ENCODE measurements at regions not wholly inside any gene's neighbourhood (a gene's known extent, or its start where the extent isn't known, plus 50 kb on each side); places are given as distances from the start of the nearest gene placed in this dataset.
"Not testable (repeated sequence)": the region's sequence is repeated elsewhere in the genome, so short reads cannot be mapped to it uniquely, and the experiment has no call there.

- no peaks in the 10 kb centered on the region for H3K4me1 ChIP-seq
- H3K27ac ChIP-seq, result no peak overlapping the region
- no peaks in the 10 kb centered on the region for H3K36me3 ChIP-seq
- no peaks in the 10 kb centered on the region for H3K9me3 ChIP-seq
- DNase-seq (ENCODE audit: low spot score in 2 of 2), result no peak
- TF ChIP-seq POLR2A (IDR thresholded peaks at IDR 0.05), result no peak
- TF ChIP-seq EP300 (IDR thresholded peaks at IDR 0.05), result no peak
- no peak for TF ChIP-seq CTCF (IDR thresholded peaks at IDR 0.05)
- TF ChIP-seq POLR2AphosphoS5 (IDR thresholded peaks at IDR 0.05), result no peak
- no peaks in the 10 kb centered on the region for H3K27me3 ChIP-seq
- 88% methylated on average over 6 of the region's 6 CpGs for WGBS
- no peak overlapping the region for H3K4me3 ChIP-seq
Measured at GRCh38 chr4:79247695-79248394, 78.0 kb downstream of the NAA11 start.

DNA sequence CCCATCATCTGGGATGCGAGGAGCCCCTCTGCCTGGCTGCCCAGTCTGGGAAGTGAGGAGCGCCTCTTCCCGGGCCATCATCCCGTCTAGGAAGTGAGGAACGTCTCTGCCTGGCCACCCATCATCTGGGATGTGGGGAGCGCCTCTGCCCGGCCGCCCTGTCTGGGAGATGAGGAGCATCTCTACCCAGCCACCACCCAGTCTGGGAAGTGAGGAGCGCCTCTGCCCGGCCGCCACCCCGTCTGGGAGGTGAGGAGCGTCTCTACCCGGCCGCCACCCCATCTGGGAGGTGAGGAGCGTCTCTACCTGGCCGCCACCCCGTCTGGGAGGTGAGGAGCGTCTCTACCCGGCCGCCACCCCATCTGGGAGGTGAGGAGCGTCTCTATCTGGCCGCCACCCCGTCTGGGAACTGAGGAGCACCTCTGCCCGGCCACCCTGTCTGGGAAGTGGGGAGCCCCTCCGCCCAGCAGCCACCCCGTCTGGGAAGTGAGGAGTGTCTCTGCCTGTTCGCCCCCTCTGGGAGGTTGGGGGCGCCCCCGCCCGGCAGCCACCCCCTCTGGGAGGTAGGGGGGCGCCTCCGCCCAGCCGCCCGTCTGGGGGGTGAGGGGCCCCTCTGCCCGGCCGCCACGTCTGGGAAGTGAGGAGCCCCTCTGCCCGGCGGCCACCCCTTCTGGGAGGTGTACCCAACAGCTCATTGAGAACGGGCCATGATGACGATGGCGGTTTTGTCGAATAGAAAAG lies 80.5 kb downstream of the NAA11 start:
- H3K4me1 ChIP-seq; H3K27me3 ChIP-seq; H3K27ac ChIP-seq; H3K36me3 ChIP-seq; H3K4me3 ChIP-seq; DNase-seq (ENCODE audit: low spot score in 2 of 2); H3K9me3 ChIP-seq: not testable (repeated sequence)
- 86% methylated on average over 32 of the region's 44 CpGs for whole genome bisulfite sequencing

DNA sequence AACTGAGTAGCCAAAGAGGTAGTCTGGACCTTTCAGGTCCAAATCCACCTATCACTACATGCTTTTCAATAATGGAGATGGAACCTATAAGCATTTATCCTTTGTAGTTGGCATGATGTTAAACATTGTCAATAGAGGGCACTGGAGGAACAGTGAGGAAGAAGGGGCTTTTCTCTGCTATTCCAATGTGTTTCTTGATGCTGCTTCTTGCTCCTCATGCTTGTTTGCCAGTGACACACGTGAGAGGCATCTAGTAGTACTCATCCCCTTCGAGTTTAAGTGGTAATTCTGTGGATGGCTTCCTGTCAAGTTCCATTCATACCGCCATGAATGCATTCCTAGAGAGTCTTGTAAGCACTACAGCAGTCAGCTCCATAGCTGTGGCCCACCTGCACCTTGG lies 84.0 kb downstream of the NAA11 start:
- no peak for TF ChIP-seq EP300 (IDR thresholded peaks at IDR 0.05)
- no peak for TF ChIP-seq POLR2AphosphoS5 (IDR thresholded peaks at IDR 0.05)
- no peak for TF ChIP-seq POLR2A (IDR thresholded peaks at IDR 0.05)
- TF ChIP-seq CTCF (IDR thresholded peaks at IDR 0.05), result no peak
- WGBS, result 30% methylated on average over 3 of the region's 3 CpGs

DNA sequence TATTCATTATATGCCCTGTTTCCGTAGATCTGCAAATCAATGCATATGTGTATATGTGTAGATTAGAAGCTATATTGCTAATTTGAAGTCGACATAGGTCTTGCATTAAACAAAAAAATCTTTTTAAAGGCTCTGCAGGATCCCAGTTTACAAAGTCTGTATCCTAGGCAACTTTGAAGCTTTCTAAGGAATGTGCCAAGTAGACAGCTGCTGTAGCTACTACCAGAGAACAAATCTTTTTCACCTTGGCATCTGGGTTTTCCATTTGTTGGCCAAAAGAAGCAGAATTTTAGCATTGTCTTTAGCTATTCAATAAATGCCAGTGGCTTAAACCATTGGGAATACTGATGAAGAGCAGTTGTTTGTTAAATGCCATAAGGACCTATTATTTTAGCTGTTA lies 88.0 kb downstream of the NAA11 start:
- Histone ChIP-seq H3K9me3 (no peaks in the 10 kb centered on the region), H3K27ac (no peak overlapping the region), H3K27me3 (no peaks in the 10 kb centered on the region), H3K36me3 (no peaks in the 10 kb centered on the region), H3K4me1 (no peaks in the 10 kb centered on the region), H3K4me3 (no peak overlapping the region)
- no peak for DNase-seq (ENCODE audit: low spot score in 2 of 2)
- 23% methylated on average over 2 of the region's 2 CpGs for WGBS
- TF ChIP-seq POLR2AphosphoS5 (IDR thresholded peaks at IDR 0.05), result no peak
- TF ChIP-seq POLR2A (IDR thresholded peaks at IDR 0.05), result no peak
- no peak for TF ChIP-seq EP300 (IDR thresholded peaks at IDR 0.05)
- TF ChIP-seq CTCF (IDR thresholded peaks at IDR 0.05), result no peak

More for the DNA sequence above, 84.0 kb downstream of the NAA11 start:
- no peaks in the 10 kb centered on the region for H3K27me3 ChIP-seq
- no peaks in the 10 kb centered on the region for H3K36me3 ChIP-seq
- no peak for DNase-seq (ENCODE audit: low spot score in 2 of 2)
- H3K27ac ChIP-seq, result no peak overlapping the region
- no peak overlapping the region for H3K4me3 ChIP-seq
- no peaks in the 10 kb centered on the region for H3K9me3 ChIP-seq
- no peaks in the 10 kb centered on the region for H3K4me1 ChIP-seq

DNA sequence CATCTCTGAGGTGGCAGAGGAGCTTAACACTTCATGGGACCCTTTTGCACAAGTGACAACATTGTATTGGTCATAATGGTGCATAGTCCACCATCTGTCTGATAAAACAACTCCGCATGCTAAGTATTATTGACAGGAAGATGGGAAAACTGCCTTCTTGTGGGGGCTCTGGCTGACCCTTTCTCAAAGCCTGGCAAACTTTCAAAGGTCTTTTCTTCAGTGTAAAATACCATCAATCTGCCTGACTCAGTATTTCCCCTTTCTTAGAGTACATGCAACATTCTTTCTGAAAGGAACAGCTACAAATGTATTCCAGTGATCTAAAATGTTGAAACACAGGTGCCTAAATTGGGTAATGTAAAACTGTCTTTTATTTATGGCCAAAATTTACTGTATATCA lies 89.1 kb downstream of the NAA11 start:
- no peaks in the 10 kb centered on the region for H3K9me3 ChIP-seq
- no peak for TF ChIP-seq CTCF (IDR thresholded peaks at IDR 0.05)
- no peak for TF ChIP-seq POLR2AphosphoS5 (IDR thresholded peaks at IDR 0.05)
- no peak for TF ChIP-seq EP300 (IDR thresholded peaks at IDR 0.05)
- TF ChIP-seq POLR2A (IDR thresholded peaks at IDR 0.05), result no peak

More for the DNA sequence above, 89.1 kb downstream of the NAA11 start:
- Histone ChIP-seq H3K4me1 (no peaks in the 10 kb centered on the region), H3K27me3 (no peaks in the 10 kb centered on the region), H3K4me3 (no peak overlapping the region), H3K36me3 (no peaks in the 10 kb centered on the region), H3K27ac (no peak overlapping the region)
- WGBS, result 95% methylated on average over 1 of the region's 1 CpG
- no peak for DNase-seq (ENCODE audit: low spot score in 2 of 2)
